ENCODE measurements at regions not wholly inside any gene's neighbourhood (a gene's known extent, or its start where the extent isn't known, plus 50 kb on each side); places are given as distances from the start of the nearest gene placed in this dataset.
"Not testable (repeated sequence)": the region's sequence is repeated elsewhere in the genome, so short reads cannot be mapped to it uniquely, and the experiment has no call there.

- no peak for TF ChIP-seq GATA3 (IDR thresholded peaks at IDR 0.05; ENCODE audit: borderline replicate concordance)
Observed at GRCh38 chr5:174917976-174918554, 193.7 kb downstream of the MSX2 start (continued).

GRCh38 chr5:174917435-174917834, 193.1 kb downstream of the MSX2 start:
- H3K4me1 ChIP-seq; H3K9me3 ChIP-seq; POLR2A ChIA-PET; ATAC-seq; H3K4me3 ChIP-seq; H3K27ac ChIP-seq; H3K4me2 ChIP-seq; FAIRE-seq; DNase-seq (ENCODE audit: low read depth in 1 of 2, low spot score in 1 of 2): not testable (repeated sequence)
- CTCF ChIA-PET = interaction anchor here (1.0 to 1.6 kb wide), 2 partner anchors 17 to 544 kb away, joined by 3 read pairs; no protein-coding TSS in a partner anchor
- 72% methylated on average over 5 of the region's 6 CpGs for WGBS (ENCODE audit: missing lambda C conversion rate)

GRCh38 chr5:174916924-174917323, 192.5 kb downstream of the MSX2 start:
- H3K9me3 ChIP-seq; ATAC-seq; FAIRE-seq; POLR2A ChIA-PET; H3K27ac ChIP-seq; H3K4me3 ChIP-seq; H3K4me1 ChIP-seq; H3K4me2 ChIP-seq; DNase-seq (ENCODE audit: low read depth in 1 of 2, low spot score in 1 of 2): not testable (repeated sequence)
- CTCF ChIA-PET = interaction anchor here (0.5 to 1.6 kb wide), 3 partner anchors 18 to 544 kb away, joined by 3 read pairs; no protein-coding TSS in a partner anchor
- WGBS (ENCODE audit: missing lambda C conversion rate) = no CpG with 5 or more reads among the region's 1 CpG

- Histone ChIP-seq H3K4me2 (no peak overlapping the region), H3K4me3 (no peak overlapping the region), H3K9me3 (no peaks in the 10 kb centered on the region), H3K27ac (no peak overlapping the region), H3K4me1 (no peaks in the 10 kb centered on the region)
- ATAC-seq = no peak
- CTCF ChIA-PET = interaction anchor here (0.5 to 1.6 kb wide), 3 partner anchors 21 to 548 kb away, joined by 3 to 5 read pairs (median 3); no protein-coding TSS in a partner anchor
- FAIRE-seq = no peak
- WGBS (ENCODE audit: missing lambda C conversion rate) = 84% methylated on average over 8 of the region's 8 CpGs
- POLR2A ChIA-PET = no interaction called here
- TF ChIP-seq JUN (IDR thresholded peaks at IDR 0.05) (no peak), NFE2L2 (conservative IDR thresholded peaks at IDR 0.05; ENCODE audit: low read length) (no peak), HOXB13 (CRISPR knock-in tag; IDR thresholded peaks at IDR 0.05; ENCODE audit: low read depth) (no peak), CBX2 (IDR thresholded peaks at IDR 0.05; ENCODE audit: borderline replicate concordance, low read depth) (no peak), EHF (CRISPR knock-in tag; IDR thresholded peaks at IDR 0.05) (no peak), POLR2A (IDR thresholded peaks at IDR 0.05; ENCODE audit: low read length) (no peak), KDM5A (IDR thresholded peaks at IDR 0.05) (no peak), CTCF (IDR thresholded peaks at IDR 0.05) (no peak), NPAS2 (CRISPR knock-in tag; IDR thresholded peaks at IDR 0.05; ENCODE audit: borderline replicate concordance) (no peak), PBX3 (IDR thresholded peaks at IDR 0.05) (no peak), RCOR1 (IDR thresholded peaks at IDR 0.05; ENCODE audit: low read depth, low read length) (no peak)
- DNase-seq (ENCODE audit: low read depth in 1 of 2, low spot score in 1 of 2) = no peak
Observed at GRCh38 chr5:174916227-174916626, 191.8 kb downstream of the MSX2 start.

- no peak for ATAC-seq
- H3K4me3 ChIP-seq = no peak overlapping the region
- H3K4me1 ChIP-seq = no peaks in the 10 kb centered on the region
- WGBS (ENCODE audit: missing lambda C conversion rate) = 71% methylated on average over 9 of the region's 9 CpGs
- no peak for DNase-seq (ENCODE audit: low read depth in 1 of 2, low spot score in 1 of 2)
- CTCF ChIA-PET = interaction anchor here (0.6 to 4.4 kb wide), 32 partner anchors 10 to 818 kb away, joined by 3 to 58 read pairs (median 6); partner anchors contain the start of gene DRD1
- no peak for FAIRE-seq
- no peak overlapping the region for H3K4me2 ChIP-seq
- no peaks in the 10 kb centered on the region for H3K9me3 ChIP-seq
- POLR2A ChIA-PET = no interaction called here
- H3K27ac ChIP-seq = no peak overlapping the region
- TF ChIP-seq RCOR1 (IDR thresholded peaks at IDR 0.05; ENCODE audit: low read depth, low read length) (no peak), SMC3 (IDR thresholded peaks at IDR 0.05) (no peak), PHF8 (IDR thresholded peaks at IDR 0.05; ENCODE audit: borderline replicate concordance, low read depth) (no peak), MAX (IDR thresholded peaks at IDR 0.05) (no peak), CEBPB (IDR thresholded peaks at IDR 0.05) (no peak), PBX3 (IDR thresholded peaks at IDR 0.05) (no peak), E2F6 (IDR thresholded peaks at IDR 0.05; ENCODE audit: borderline replicate concordance, low read depth) (no peak), HDAC2 (IDR thresholded peaks at IDR 0.05) (no peak), MAZ (IDR thresholded peaks at IDR 0.05; ENCODE audit: borderline replicate concordance, low read depth, low read length) (no peak), CBX8 (IDR thresholded peaks at IDR 0.05) (no peak), NR3C1 (IDR thresholded peaks at IDR 0.05) (no peak), CTCF (IDR thresholded peaks at IDR 0.05) (no peak), MAFK (IDR thresholded peaks at IDR 0.05; ENCODE audit: partially characterized antibody) (no peak), KDM5A (IDR thresholded peaks at IDR 0.05) (no peak)
Observed at GRCh38 chr5:174911118-174911517, 186.7 kb downstream of the MSX2 start.

Measured in A549 (cell line).